GM21526 (cell line): ENCODE measurements at regions not wholly inside any gene's neighbourhood (a gene's known extent, or its start where the extent isn't known, plus 50 kb on each side); places are given as distances from the start of the nearest gene placed in this dataset.
"Not testable (repeated sequence)": the region's sequence is repeated elsewhere in the genome, so short reads cannot be mapped to it uniquely, and the experiment has no call there.

Experiments used
- ATAC-seq: cut with Tn5 transposase; IDR thresholded peaks from one replicate; pipeline ENCODE4 v1.9.1; 2021; ENCODE audit warnings: moderate library complexity; ENCODE audit not compliant: unreplicated experiment, low FRiP score

GRCh38 chrX:94775640-94776039 is 1101.6 kb downstream of the FAM133A start:
- no peak for ATAC-seq

DNA sequence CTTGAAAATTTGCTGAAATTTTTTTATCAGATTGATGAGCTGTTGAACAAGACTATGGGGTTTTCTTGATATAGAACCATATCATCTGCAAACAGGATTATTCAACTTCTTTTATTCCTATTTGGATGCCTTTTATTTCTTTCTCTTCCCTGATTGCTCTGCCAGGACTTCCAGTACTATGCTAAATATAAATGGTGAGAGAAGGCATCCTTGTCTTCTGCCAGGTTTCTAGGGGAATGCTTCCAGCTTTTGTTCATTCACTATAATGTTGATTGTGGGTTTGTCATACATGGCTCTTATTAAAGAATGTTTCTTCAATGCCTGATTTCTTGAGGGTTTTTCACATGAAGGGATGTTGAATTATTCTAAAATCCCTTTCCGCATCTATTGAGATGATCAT is 1139.5 kb downstream of the FAM133A start:
- ATAC-seq = no peak

DNA sequence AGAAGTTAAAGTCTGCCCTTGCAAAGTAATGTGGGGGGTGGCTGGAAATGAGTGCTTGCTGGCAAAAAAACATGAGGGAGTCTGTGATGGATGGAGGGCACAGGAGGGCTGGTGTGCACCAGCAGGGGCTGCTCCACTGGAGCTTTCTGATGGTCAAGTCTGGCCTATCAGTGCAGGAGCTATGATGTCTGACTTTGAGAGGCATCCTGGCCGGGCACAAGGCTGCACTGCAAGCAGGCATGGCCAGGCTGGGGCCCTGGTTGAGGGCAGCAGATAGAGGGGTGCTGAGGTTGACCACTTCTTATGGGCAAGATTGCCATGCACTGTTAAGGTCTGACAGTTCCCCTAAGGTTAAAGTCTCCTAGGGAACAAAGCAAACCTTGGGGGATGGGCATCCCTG is 1140.2 kb downstream of the FAM133A start:
- no peak for ATAC-seq

DNA sequence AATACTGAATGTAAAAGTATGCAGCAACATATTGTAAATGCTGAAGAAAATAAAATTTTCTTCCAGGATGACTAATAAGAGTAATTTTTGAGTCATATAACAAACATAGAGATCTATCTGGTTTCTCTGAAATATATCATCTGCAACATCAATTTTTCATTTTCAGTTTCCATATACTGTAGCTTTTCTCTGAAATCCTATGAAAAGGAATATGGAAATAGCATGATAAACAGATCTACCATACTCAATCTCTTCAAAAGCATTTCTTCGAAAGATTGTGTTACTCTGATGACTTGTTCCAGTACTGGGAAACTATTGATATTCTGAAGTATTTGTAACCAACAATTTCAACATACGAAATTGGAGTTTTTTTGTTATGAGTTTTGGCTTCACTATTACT is 1156.7 kb downstream of the FAM133A start:
- ATAC-seq = peak; percentile 67

DNA sequence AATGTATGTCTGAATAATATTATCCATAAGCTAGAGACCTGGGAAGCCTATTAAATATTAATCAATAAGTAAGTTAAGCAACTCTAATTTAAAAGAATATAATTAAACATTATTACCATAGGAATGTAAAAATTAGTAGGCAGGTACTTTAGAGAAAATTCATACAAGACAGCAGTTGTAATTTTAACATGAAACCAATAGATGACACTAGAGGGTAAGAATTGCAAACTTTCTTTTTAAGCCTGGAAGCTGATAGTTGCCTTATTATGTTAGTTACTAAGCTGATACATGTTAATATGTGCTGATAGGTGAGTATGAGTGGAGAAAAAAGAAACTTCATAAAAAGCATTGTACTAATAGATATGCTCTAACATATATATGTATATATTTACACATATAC is 1157.4 kb downstream of the FAM133A start:
- no peak for ATAC-seq

- ATAC-seq = no peak
Measured at GRCh38 chrX:94834226-94834625, 1160.2 kb downstream of the FAM133A start.

GRCh38 chrX:94850811-94851210 is 1176.8 kb downstream of the FAM133A start:
- ATAC-seq = no peak

GRCh38 chrX:94854251-94854650 is 1180.2 kb downstream of the FAM133A start:
- ATAC-seq = no peak

DNA sequence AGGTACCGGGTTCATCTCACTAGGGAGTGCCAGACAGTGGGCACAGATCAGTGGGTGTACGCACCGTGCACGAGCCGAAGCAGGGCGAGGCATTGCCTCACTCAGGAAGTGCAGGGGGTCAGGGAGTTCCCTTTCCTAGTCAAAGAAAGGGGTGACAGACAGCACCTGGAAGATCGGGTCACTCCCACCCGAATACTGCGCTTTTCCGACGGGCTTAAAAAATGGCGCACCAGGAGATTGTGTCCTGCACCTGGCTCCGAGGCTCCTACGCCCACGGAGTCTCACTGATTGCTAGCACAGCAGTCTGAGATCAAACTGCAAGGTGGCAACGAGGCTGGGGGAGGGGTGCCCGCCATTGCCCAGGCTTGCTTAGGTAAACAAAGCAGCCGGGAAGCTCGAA is 1188.5 kb downstream of the FAM133A start:
- ATAC-seq = not testable (repeated sequence)

DNA sequence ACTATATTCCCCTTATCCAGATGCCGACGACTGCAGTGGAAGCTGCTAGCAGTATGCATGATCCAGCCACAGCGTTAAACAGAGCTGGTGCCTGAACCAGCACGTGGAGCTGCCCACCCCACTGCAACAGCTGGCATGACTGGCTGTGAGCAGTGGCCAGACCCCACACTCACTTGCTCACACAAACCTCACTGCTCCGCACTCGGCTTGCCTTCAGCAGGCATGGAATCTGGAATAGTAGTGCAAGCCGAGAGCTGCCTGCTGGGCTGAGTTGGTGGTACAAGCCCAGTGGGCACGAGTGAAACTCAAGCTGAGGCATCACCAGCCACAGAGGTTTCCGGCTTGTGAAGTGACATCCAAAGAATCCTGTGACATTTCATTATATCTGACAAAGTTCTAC is 1197.6 kb downstream of the FAM133A start:
- no peak for ATAC-seq

DNA sequence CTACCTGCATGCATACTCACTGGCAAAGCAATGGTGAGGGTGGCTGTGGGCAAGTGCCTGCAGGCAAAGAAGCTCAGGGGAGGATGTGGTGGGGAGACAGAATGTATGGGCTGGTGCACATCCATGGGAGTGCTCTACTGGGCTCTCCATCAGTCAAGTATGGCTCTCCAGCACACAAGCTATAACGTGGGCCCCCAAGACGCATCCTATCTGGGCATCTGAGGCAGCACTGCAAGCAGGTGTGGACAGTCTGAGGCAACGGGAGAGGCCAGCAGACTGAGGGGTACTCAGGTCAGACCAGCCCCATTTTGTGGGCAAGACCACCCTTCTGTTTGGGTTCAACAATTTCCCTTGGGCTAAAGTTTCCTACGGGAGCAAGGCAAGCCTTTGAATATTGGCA is 1227.8 kb downstream of the FAM133A start:
- no peak for ATAC-seq

DNA sequence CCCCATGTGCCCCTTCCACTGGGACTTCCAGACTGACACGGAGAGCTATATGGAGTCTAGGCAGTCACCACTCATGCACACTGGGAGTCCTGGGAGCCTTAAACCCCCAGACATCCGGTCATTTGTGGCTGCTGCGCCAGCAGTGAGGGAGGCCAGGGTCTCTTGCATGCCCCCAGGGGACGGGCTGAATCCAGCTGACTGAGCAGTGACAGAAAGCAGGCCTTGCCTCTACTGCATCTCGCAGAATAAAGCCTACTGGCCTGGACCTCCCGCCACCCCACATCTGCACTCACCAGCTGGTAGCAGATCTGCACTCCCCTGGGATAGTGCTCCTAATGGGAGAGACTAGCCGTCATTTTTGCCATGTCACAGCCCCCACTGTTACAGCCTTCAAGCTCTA is 1234.2 kb downstream of the FAM133A start:
- ATAC-seq = no peak

DNA sequence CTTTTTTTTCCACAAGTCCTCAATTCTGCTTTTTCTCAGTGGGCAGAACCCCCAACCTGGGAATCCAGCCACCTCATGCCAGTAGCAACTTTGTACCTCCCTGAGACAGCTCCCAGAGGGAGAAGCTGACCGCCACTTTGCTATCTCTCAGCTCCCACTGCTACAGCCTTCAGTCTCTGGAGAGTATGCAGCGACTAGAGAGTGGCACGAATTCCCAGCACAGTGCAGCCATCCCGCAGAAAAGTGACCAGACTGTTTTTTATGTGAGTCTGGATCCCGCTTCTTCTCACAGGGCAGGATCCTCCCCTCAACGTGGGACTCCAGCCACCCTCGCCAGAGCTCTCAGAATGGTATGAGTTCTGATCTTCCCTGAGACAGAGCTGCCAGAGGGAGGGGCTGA is 1234.6 kb downstream of the FAM133A start:
- no peak for ATAC-seq

- no peak for ATAC-seq
Measured at GRCh38 chrX:94914235-94914634, 1240.2 kb downstream of the FAM133A start.

GRCh38 chrX:94932278-94932965 is 1258.4 kb downstream of the FAM133A start:
- ATAC-seq = peak; percentile 70

DNA sequence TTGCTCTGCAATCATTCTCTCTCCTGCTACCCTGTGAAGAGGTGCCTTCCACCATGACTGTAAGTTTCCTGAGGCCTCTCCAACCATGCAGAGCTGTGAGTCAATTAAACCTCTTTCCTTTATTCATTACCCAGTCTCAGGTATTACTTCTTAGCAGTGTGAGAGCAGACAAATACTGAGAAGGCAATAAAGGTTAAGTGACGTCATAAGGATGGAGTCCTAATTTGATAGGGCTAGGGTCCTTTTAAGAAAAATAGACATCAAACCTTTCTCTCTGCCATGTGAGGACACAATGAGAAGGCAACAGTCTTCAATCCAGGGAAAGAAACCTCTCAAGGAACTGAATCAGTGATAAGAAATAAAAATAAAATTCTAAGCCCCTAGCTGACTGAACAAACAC is 1262.7 kb downstream of the FAM133A start:
- no peak for ATAC-seq

DNA sequence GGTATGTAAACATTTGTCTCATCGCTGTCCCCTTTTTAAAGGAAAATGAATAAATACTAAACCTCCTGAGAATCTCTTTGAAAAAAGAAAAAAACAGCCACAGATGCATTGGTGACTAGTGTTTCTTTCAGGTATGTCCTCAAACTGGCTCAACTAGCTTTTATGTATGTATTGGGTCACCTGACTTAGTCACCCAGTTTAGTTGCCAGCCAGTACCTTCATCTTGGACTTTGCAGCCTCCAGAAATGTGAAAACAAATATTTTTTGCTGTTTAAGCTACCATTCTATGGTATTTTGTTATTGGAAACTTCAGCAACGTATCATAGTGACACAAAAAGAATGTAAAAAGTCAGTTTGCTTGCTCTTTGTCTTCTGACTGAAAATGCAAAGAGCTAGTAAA is 1263.5 kb downstream of the FAM133A start:
- ATAC-seq = no peak

DNA sequence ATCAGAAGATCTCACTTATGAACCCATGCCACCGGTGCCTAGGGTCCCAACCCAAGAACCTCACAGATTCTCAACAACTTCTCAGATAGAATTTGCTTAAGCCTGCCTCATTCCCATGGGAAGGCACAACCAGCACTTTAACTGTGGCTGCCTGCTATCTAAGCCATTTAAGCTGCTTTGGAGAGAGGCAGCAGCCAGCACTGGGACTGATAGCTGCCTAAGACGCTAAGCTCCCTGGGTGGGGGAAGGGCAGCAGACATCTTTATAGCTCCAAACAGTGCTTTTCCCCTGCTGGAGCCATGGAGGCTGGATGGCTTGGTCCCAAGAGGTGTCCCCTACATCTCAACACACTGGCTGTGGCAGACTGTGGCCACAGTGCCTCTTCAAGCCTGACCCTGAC is 1268.6 kb downstream of the FAM133A start:
- no peak for ATAC-seq

DNA sequence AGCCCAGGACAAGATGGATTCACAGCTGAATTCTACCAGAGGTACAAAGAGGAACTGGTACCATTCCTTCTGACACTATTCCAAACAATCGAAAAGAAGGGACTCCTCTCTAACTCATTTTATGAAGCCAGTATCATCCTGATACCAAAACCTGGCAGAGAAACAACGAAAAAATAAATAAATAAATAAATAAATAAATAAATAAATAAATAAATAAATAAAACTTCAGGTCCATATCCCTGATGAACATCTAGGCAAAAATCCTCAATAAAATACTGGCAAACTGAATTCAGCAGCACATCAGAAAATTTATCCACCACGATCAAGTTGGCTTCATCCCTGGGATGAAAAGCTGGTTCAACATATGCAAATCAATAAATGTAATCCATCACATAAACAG is 1272.1 kb downstream of the FAM133A start:
- ATAC-seq = not testable (repeated sequence)

GRCh38 chrX:94961730-94962129 is 1287.7 kb downstream of the FAM133A start:
- no peak for ATAC-seq

DNA sequence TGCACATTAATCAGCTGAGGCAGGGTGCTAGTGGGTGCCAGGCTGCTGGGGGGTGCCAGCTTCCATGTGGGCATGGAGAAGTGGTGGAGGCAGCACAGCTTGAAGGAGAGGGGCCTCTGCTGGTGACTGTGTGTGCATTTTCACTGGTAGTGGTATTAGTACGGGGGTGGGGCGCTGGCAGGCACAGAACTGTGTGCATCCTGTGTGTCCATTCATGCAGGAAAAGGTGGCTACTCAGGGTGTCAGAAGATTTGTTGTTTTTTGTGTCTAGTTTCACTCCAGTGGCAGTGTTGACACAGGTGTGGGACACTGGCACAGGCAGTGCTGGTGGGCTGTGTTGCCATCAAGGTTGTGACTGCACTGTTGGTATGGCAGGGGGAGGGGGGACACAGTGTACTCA is 1303.6 kb downstream of the FAM133A start:
- ATAC-seq = no peak

GRCh38 chrX:94977986-94978385 is 1304.0 kb downstream of the FAM133A start:
- no peak for ATAC-seq
